ACHN (cell line): ENCODE measurements at regions not wholly inside any gene's neighbourhood (a gene's known extent, or its start where the extent isn't known, plus 50 kb on each side); places are given as distances from the start of the nearest gene placed in this dataset.

Source experiments
- DNase-seq: peaks from one replicate; pipeline ENCODE4 v3.0.0-alpha.2; 2015
- in situ Hi-C: cut with HindIII; loops from 2 replicates; pipeline ENCODE4 v1.10.0; 2017; ENCODE audit warnings: low sequenced_read_pairs, low pct_ligation_motif_present, low pct_unique_long_range_greater_than_20kb

DNA sequence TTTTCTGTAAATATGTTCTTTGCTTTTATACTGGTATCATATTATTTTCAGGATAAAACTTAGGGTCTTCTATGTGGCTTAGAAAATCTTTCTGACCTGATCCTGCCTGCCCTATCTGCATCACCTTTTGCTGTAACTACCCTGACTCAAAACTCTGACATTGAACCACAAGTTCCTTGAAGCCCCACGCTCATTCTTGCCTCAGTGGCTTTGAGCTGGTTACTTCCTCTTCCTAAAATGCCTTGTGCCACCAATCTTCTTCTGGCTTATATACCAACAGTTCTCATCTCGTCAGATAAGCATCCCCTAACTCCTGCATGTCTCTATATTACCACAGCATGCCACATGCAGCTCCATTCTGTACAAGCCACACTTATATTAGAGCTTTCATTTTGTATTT is 84.5 kb upstream of the LRRC7 start:
- DNase-seq, result no peak
- in situ Hi-C loops, result no loop called here

DNA sequence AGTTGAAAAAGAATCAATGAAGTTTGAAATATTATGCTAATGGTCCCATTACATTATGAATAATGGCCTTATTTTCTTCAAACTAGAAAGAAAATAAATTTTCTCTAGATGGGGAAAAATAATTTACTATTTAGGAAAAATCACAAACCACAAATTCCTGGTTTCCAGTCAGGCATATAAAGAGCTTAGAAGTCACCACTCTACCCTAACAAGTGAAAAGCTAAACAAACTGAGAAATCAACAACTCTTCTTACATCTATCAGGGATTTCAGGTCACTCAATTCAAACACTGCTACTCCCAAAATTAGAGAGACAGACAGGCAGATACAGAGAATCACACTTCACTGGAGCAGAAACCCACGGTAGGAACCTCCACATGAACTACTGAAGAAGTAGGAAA is 82.1 kb upstream of the LRRC7 start:
- in situ Hi-C loops, result no loop called here
- no peak for DNase-seq

- DNase-seq, result no peak
- in situ Hi-C loops, result no loop called here
Observed at GRCh38 chr1:69491416-69491815, 76.3 kb upstream of the LRRC7 start.

DNA sequence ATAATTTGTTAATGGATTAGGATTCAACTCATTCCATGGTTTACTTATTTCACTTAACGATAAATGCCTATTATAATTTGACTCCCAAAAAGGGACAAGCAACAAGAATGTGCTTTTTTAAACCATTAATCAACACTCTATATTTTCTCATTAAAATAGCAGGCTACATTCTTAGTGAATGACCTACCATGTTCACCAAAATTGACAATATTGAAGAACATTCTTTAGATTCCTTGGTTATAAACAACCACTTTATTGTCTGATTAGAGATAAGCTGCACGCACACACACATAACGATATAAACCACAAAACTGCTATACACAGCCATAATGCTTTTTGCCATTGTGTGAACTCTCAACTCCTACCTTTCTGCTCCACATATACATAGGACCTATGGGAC is 75.4 kb upstream of the LRRC7 start:
- in situ Hi-C loops, result no loop called here
- no peak for DNase-seq

DNA sequence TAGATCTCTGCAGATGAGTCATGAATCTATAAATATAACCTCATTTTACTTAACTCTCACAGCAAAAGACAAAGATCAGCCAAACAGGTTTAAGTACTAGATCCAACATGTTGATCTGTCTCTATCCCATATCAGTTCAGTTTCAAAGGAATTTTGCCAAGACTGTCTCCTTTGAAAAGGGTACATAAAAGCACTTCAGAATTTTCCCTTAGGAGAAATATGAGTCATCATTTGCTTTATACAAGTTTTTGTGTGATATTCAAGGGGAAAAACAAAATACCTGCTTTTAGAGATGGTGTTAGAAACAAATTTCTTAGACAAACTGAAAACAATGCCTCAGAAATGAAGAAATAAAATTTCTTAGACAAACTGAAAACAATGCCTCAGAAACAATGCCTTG is 73.5 kb upstream of the LRRC7 start:
- in situ Hi-C loops, result no loop called here
- DNase-seq, result no peak

- no peak for DNase-seq
- in situ Hi-C loops, result no loop called here
Observed at GRCh38 chr1:69497441-69498221, 70.1 kb upstream of the LRRC7 start.

- no peak for DNase-seq
- in situ Hi-C loops, result no loop called here
Observed at GRCh38 chr1:69498711-69499110, 69.0 kb upstream of the LRRC7 start.

DNA sequence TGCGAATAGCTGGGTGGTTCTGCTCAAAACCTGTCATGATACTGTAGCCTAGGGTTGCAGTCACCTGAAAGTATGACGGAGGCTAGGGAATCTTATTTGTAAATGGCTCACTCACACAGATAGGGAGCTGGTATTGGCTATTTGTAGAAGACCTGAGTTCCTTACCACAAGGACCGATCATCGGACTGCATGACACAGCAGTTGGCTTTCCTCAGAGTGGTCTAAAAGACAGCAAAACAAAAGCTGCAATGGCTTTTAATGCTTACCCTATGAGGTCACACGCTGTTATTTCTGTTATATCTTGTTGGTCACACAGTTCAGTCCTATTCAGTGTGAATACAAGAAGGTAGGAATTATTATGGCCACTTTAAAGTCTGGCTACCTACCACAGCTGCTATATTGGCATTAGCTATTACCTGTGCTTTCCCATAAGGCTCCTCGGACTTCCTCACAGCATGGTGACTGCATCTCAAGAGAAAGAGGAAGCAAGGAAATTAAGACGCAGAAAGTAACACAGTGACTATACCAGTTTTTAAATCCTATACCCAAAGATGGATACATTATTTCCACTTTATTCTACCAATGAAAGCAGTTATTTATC is 68.4 kb upstream of the LRRC7 start:
- DNase-seq, result no peak
- in situ Hi-C loops, result no loop called here

GRCh38 chr1:69502991-69503390 is 64.7 kb upstream of the LRRC7 start:
- DNase-seq, result no peak
- in situ Hi-C loops, result no loop called here

DNA sequence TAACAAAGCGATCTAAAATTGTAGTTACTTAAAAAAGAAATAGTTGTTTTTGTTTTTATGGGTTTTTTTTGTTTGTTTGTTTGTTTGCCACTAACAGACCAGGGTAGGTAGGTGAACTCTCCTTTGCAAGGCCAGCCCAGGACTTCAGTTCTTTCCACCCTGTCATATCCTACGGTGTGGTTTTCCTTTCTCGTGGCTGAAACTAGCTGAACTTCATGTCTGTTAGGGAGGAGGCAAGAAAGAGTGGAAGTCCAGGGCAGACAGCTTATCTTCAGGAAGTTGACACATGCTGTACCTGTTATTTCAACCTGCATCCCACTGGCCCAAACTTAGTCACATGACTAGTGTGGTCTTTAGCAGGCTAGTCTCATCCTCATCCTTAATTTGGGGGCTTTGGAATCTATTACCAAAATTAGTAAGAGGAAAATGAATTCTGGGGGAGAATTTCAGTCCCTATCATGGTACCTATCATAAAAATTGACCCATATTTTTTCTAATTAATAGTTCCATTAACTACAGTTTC is 62.9 kb upstream of the LRRC7 start:
- in situ Hi-C loops, result no loop called here

DNA sequence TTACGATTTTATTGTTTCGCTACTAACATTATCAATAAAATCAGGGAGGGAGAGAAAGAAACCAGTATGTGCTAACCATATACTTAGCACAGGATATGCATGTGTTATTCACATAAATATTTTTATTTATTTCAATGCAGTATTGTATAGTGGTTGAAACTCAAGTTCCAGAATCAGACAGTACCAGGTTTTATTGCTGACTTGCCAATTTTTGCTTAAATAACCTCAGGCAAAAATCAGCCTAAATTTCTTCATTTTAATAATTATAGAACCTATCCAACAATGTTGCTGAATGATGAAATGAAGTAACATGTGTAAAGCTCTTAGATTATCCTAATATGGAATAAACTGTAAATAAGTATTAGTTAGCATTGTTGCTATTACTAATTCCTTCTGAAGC is 61.4 kb upstream of the LRRC7 start:
- in situ Hi-C loops, result no loop called here
- no peak for DNase-seq

More for the DNA sequence above, 62.9 kb upstream of the LRRC7 start:
- no peak for DNase-seq

GRCh38 chr1:69506721-69507120 is 61.0 kb upstream of the LRRC7 start:
- DNase-seq, result no peak
- in situ Hi-C loops, result no loop called here

DNA sequence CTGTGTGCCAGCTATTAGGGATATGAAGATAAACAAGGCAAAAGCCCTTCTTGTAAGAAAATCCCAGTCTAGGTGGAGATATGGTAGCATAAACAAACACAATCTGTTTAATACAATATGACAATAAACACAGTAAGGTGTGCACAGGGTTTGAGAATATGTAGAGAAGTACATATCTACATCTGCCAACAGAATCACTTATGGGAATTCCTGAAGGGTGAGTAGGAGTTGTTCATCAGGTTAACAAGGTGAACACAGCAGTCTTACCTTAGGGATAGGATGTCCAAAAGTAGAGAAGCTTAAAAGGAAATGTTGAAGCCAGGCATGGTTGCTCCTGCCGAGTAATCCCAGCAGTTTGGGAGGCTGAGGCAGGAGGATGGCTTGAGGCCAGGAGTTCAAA is 57.7 kb upstream of the LRRC7 start:
- in situ Hi-C loops, result no loop called here
- no peak for DNase-seq

DNA sequence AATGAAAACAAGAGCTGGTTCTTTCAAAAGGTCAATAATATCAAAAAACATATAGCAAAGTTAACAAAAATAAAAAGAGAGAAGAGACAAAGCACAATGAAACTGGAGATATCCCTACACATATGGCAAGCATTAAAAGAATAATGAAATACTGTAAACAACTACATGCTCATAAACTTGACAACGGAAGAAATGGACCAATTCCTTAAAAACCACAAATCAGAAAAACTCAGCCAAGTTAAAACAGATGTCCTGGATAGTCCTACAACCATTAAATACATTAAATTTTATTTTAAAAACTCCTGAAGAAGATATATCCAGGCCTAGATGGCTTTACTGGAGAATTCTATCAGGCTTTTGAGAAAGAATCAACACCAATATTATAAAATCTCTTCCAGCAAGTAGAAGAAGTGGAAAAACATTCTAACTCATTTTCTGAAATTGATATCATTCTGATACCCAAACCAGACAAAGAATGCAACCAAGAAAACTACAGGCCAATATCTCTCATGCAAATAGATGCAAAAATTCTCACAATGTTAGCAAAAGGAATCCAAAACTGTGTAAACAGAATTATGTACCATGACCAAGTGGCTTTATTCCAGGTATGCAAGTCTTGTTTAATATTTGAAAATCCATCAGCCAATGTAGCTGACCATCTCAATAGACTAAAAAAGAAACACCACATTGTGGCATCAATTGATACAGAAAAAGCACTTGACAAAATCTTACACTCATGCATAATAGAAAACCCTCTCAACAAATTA is 56.1 kb upstream of the LRRC7 start:
- no peak for DNase-seq
- in situ Hi-C loops, result no loop called here

- no peak for DNase-seq
- in situ Hi-C loops, result no loop called here
Observed at GRCh38 chr1:69513601-69514000, 54.1 kb upstream of the LRRC7 start.
